Fibroblast of lung (primary cell): ENCODE measurements at regions not wholly inside any gene's neighbourhood (a gene's known extent, or its start where the extent isn't known, plus 50 kb on each side); places are given as distances from the start of the nearest gene placed in this dataset.

Source experiments
- CTCF ChIP-seq, 2 donors: IDR thresholded peaks in 1 of 2; conservative IDR thresholded peaks in 1 of 2; 1 replicate in 1 of 2; 2 replicates in 1 of 2; pipeline ENCODE4 v1.5.1; 2011 to 2012; ENCODE audit warnings: low read length in 2 of 2, control low read depth in 1 of 2, inconsistent platforms in 1 of 2, low read depth in 1 of 2, mild to moderate bottlenecking in 1 of 2
- EZH2 ChIP-seq: IDR thresholded peaks from 2 replicates; pipeline ENCODE4 v1.5.1; 2012; ENCODE audit warnings: low read length, control low read depth, mild to moderate bottlenecking; ENCODE audit errors: missing control alignments

GRCh38 chr10:121335386-121335925 is 262.8 kb downstream of the FGFR2 start:
- TF ChIP-seq CTCF (conservative IDR thresholded peaks at IDR 0.05 in 1 of 2, IDR thresholded peaks at IDR 0.05 in 1 of 2; ENCODE audit: low read depth in 1 of 2, low read length in 2 of 2): no peak
- no peak for TF ChIP-seq EZH2
